AG04450 (cell line): ENCODE measurements at regions not wholly inside any gene's neighbourhood (a gene's known extent, or its start where the extent isn't known, plus 50 kb on each side); places are given as distances from the start of the nearest gene placed in this dataset.

ENCODE experiments used
- CTCF ChIA-PET: fragments of 300-600, 350-600 bp; formaldehyde crosslinking; extraction: SDS; loops from one replicate; lab custom pipeline; 2022; ENCODE audit warnings: antibody characterized with exemption, inconsistent platforms; lab: Charles Lee
- POLR2A ChIA-PET: fragments of 350-600 bp; formaldehyde crosslinking; extraction: SDS; loops from one replicate; lab custom pipeline; 2021; ENCODE audit warnings: antibody characterized with exemption, inconsistent platforms; lab: Yijun Ruan, JAX
- DNase-seq: peaks from one replicate; pipeline ENCODE4 v3.0.0-alpha.2; 2011; ENCODE audit warnings: low read depth, low spot score
- H3K27ac ChIP-seq: one replicate; pipeline ENCODE4 v1.5.1; 2012; ENCODE audit warnings: low read depth, low read length, control low read depth
- H3K27me3 ChIP-seq: one replicate; pipeline ENCODE4 v1.6.0; 2012; ENCODE audit warnings: low read length; ENCODE audit not compliant: control insufficient read depth, insufficient read depth
- H3K4me3 ChIP-seq: 2 replicates; pipeline ENCODE4 v1.5.1; 2011; ENCODE audit warnings: mild to moderate bottlenecking, low read depth, low read length, control low read depth
- H3K9me3 ChIP-seq: 2 replicates; pipeline ENCODE4 v1.5.1; 2012; ENCODE audit warnings: low read length; ENCODE audit not compliant: control insufficient read depth, insufficient read depth
- TF ChIP-seq, protein P1 (sequence below): IDR thresholded peaks from 2 replicates; pipeline ENCODE4 v1.5.1; 2011; ENCODE audit warnings: low read depth, low read length, control low read depth, inconsistent platforms

DNA sequence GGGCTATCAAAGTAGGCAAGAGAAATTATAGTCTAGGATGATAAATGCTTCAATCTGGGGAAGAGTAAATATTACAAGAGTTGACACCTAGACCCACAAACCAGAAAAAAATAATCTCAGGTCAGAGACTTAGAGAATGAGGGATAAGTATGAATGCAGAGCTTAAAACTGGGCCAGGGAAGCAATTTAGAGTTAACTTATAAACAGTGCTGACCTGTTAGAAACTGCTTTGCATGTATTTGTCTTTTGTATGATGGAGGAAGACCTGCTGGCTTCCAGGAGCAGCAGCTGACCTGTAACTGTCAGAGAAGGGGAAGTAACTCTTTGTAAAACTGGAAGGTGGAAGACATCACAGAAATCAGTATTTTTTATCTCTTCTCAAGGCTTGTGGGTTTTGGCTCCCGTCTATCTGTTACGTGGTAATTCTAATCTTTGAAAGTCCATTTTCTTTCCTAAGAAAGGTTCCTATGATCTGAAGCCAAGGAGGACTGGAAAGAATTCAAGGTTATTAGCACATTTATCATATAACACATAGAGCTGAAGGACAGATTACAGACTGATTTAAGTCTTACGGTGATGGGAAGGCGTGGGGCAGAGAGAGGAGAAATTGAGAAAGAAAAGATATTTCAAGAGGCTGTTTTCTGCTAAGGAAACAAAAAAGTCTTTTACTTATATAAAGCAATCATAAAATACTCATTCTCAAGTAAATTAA lies 114.7 kb upstream of the ADAMTS19 start:
- Histone ChIP-seq H3K9me3 (no peaks in the 10 kb centered on the region), H3K27me3 (no peaks in the 10 kb centered on the region), H3K4me3 (no peak overlapping the region), H3K27ac (no peak overlapping the region)
- DNase-seq: no peak
- ChIA-PET CTCF (interaction anchor here (0.6 kb wide), 1 partner anchor 295 kb away, joined by 3 read pairs; no protein-coding TSS in a partner anchor), POLR2A (no interaction called here)
- TF ChIP-seq, protein P1, sequence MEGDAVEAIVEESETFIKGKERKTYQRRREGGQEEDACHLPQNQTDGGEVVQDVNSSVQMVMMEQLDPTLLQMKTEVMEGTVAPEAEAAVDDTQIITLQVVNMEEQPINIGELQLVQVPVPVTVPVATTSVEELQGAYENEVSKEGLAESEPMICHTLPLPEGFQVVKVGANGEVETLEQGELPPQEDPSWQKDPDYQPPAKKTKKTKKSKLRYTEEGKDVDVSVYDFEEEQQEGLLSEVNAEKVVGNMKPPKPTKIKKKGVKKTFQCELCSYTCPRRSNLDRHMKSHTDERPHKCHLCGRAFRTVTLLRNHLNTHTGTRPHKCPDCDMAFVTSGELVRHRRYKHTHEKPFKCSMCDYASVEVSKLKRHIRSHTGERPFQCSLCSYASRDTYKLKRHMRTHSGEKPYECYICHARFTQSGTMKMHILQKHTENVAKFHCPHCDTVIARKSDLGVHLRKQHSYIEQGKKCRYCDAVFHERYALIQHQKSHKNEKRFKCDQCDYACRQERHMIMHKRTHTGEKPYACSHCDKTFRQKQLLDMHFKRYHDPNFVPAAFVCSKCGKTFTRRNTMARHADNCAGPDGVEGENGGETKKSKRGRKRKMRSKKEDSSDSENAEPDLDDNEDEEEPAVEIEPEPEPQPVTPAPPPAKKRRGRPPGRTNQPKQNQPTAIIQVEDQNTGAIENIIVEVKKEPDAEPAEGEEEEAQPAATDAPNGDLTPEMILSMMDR: no peak

DNA sequence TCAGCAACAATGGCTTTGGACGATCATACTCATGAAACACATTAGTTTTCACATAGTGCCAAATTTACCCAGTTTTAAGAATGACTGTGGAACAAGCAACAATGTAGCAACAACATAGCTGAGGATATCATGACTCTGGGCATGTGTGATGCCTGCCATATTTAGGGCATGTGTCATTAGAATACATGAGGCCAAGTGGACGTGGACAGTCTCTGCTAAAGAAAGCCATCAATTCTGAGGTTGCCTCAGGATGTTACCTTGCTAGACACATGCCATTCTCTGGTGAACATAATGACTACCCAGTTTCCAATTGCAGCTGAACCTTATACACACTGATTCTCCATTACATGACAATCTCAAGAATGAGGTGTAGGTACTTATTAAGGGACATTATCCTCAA lies 103.3 kb upstream of the ADAMTS19 start:
- DNase-seq: no peak
- ChIA-PET CTCF (no interaction called here), POLR2A (no interaction called here)
- H3K27ac ChIP-seq: no peak overlapping the region
- H3K4me3 ChIP-seq: no peak overlapping the region
- no peaks in the 10 kb centered on the region for H3K9me3 ChIP-seq
- TF ChIP-seq, protein P1: no peak
- no peaks in the 10 kb centered on the region for H3K27me3 ChIP-seq

DNA sequence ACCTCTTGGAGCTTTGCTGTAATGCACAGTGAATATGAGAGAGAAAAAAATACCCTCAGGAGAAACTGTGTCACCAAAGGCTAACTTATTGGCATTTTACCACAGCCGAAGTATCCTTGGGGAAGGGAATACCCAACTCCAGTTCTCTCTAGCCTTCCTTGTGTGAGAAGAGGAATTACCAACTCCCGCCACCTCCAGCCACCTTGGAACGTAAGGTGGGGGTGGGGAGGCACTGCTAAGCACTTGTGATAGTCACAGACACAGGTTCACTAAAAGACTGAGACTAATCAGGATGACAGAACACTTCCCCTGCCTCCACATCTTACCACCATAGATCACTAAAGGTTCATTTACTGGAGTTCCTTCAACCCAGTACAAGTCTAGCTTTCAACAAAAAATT lies 102.0 kb upstream of the ADAMTS19 start:
- no peak overlapping the region for H3K27ac ChIP-seq
- TF ChIP-seq, protein P1: no peak
- CTCF ChIA-PET: no interaction called here
- POLR2A ChIA-PET: no interaction called here
- H3K4me3 ChIP-seq: no peak overlapping the region
- no peaks in the 10 kb centered on the region for H3K27me3 ChIP-seq
- H3K9me3 ChIP-seq: no peaks in the 10 kb centered on the region
- no peak for DNase-seq

DNA sequence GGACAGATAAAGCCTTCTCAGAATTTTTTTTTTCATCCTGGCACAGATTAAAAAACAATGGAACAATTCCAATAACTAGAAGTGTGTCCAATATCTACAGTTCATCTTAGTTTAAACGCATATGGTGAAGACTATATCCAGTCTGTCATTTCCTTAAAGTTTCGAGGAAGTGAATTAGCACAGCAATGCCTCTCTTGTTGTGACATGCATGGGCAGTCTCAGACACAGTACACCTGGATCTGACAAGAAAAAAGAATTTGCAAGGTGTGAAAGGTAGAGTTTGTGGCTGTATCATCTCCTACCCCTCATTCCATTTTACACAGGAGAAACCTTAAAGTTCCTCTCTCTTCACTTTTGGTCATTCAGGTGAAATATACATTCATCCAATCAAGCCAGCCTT lies 100.6 kb upstream of the ADAMTS19 start:
- no peak for DNase-seq
- POLR2A ChIA-PET: no interaction called here

More for the DNA sequence above, 100.6 kb upstream of the ADAMTS19 start:
- Histone ChIP-seq H3K27me3 (no peaks in the 10 kb centered on the region), H3K4me3 (no peak overlapping the region), H3K27ac (no peak overlapping the region), H3K9me3 (no peaks in the 10 kb centered on the region)
- CTCF ChIA-PET: interaction anchor here (0.6 kb wide), 2 partner anchors 30 to 495 kb away, joined by 3 to 4 read pairs; no protein-coding TSS in a partner anchor
- TF ChIP-seq, protein P1: no peak
